Transverse colon (tissue), 4 donors: ENCODE measurements at regions not wholly inside any gene's neighbourhood (a gene's known extent, or its start where the extent isn't known, plus 50 kb on each side); places are given as distances from the start of the nearest gene placed in this dataset.

Experiments used
- EP300 ChIP-seq: sonication (generic); formaldehyde crosslinking; IDR thresholded peaks from one replicate; pipeline ENCODE4 v1.6.1; 2017; ENCODE audit warnings: antibody characterized with exemption, low read depth
- POLR2AphosphoS5 ChIP-seq, 3 donors: sonication (generic); formaldehyde crosslinking; IDR thresholded peaks; one replicate each; pipeline ENCODE4 v1.6.1; 2016; ENCODE audit warnings: antibody characterized with exemption in 3 of 3
- TF ChIP-seq, protein P1 (sequence below), 5 experiments: fragments of 200-600 bp in 3 of 5; fragments of 450-650 bp in 2 of 5; sonication (generic) in 3 of 5; IDR thresholded peaks; 1 replicate in 2 of 5; 2 replicates in 3 of 5; pipeline ENCODE4 v1.5.1; 2016 to 2017; ENCODE audit warnings: antibody characterized with exemption in 5 of 5, inconsistent platforms in 3 of 5, mild to moderate bottlenecking in 2 of 5, moderate library complexity in 1 of 5

- TF ChIP-seq POLR2AphosphoS5 (IDR thresholded peaks at IDR 0.05), result no peak
- TF ChIP-seq, protein P1, sequence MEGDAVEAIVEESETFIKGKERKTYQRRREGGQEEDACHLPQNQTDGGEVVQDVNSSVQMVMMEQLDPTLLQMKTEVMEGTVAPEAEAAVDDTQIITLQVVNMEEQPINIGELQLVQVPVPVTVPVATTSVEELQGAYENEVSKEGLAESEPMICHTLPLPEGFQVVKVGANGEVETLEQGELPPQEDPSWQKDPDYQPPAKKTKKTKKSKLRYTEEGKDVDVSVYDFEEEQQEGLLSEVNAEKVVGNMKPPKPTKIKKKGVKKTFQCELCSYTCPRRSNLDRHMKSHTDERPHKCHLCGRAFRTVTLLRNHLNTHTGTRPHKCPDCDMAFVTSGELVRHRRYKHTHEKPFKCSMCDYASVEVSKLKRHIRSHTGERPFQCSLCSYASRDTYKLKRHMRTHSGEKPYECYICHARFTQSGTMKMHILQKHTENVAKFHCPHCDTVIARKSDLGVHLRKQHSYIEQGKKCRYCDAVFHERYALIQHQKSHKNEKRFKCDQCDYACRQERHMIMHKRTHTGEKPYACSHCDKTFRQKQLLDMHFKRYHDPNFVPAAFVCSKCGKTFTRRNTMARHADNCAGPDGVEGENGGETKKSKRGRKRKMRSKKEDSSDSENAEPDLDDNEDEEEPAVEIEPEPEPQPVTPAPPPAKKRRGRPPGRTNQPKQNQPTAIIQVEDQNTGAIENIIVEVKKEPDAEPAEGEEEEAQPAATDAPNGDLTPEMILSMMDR (IDR thresholded peaks at IDR 0.05), result no peak
- no peak for TF ChIP-seq EP300
These were observed 363.5 kb upstream of the AMELY start for GRCh38 chrY:7275014-7275413.
